ENCODE measurements at regions not wholly inside any gene's neighbourhood (a gene's known extent, or its start where the extent isn't known, plus 50 kb on each side); places are given as distances from the start of the nearest gene placed in this dataset.

DNA sequence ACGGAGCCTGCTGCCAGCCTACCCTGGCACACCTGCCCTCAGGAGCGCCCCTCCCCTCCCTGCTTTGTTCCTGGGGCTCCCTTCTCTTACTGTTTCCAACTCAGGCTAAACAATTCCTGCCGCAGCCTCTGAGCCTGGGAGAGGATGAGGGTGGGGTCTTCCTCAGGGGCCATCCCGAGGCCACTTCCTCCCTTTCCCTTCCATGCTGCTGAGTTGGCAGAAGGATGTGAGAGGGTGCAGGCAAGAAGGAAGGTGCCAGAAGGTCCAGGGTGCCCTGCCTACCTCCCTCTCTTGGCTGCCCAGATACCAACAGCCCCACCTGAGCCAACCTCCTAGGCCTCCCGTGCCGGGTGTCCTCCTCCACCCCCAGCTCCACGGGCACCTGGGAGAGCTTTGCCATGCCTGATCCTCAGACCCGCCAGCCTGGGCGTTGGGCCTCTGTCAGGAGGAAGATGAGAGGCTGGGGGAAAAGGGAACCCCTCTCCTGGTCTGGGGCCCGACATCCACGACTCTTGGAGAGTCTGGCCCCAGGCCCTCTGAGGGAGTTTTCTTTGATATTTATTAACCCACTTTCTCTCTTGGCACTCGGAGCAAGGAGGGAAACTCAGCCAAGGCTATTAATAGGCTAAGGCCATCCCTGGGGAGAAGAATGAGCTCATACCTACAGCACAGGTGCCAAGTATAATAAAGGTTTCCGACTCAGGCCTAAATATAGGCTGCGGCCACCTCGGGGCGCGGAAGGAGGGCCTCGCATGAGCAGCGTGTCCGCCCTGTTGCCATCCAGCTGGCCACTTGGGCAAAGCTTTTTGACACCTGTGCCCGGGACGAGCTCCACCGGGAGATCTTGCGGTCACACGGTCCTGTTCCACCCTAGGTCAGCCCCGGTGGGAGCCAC, 232.0 kb downstream of the ENGASE start:
- TF ChIP-seq, protein P1, sequence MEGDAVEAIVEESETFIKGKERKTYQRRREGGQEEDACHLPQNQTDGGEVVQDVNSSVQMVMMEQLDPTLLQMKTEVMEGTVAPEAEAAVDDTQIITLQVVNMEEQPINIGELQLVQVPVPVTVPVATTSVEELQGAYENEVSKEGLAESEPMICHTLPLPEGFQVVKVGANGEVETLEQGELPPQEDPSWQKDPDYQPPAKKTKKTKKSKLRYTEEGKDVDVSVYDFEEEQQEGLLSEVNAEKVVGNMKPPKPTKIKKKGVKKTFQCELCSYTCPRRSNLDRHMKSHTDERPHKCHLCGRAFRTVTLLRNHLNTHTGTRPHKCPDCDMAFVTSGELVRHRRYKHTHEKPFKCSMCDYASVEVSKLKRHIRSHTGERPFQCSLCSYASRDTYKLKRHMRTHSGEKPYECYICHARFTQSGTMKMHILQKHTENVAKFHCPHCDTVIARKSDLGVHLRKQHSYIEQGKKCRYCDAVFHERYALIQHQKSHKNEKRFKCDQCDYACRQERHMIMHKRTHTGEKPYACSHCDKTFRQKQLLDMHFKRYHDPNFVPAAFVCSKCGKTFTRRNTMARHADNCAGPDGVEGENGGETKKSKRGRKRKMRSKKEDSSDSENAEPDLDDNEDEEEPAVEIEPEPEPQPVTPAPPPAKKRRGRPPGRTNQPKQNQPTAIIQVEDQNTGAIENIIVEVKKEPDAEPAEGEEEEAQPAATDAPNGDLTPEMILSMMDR (conservative IDR thresholded peaks at IDR 0.05; ENCODE audit: low read depth, low read length), result no peak
- TF ChIP-seq EZH2 (IDR thresholded peaks at IDR 0.05; ENCODE audit: low read length, unreplicated experiment), result no peak
